Inflammatory macrophage treated with lipopolysaccharide for 4 hours (primary cell): ENCODE measurements at regions not wholly inside any gene's neighbourhood (a gene's known extent, or its start where the extent isn't known, plus 50 kb on each side); places are given as distances from the start of the nearest gene placed in this dataset.
A peak's percentile ranks its signal among the peaks of the same experiment; 100 is the strongest.

Experiments used
- DNase-seq: peaks from one replicate; pipeline ENCODE4 v3.0.0-alpha.2; 2020

DNA sequence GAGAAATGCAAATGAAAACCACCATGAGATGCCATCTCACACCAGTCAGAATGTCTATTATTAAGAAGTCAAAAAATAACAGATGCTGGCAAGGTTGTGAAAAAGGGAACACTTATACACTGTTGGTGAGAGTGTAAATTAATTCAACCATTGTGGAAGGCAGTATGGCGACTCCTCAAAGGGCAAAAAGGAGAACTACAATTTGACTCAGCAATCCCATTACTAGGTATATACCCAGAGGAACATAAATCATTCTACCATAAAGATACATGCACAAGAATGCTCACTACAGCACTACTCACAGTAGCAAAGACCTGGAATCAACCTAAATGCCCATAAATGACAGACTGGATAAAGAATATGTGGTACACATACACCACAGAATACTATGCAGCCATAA, 161.1 kb upstream of the PDGFD start:
- no peak for DNase-seq

- DNase-seq = no peak
Measured at GRCh38 chr11:104324276-104324675, 160.3 kb upstream of the PDGFD start.

DNA sequence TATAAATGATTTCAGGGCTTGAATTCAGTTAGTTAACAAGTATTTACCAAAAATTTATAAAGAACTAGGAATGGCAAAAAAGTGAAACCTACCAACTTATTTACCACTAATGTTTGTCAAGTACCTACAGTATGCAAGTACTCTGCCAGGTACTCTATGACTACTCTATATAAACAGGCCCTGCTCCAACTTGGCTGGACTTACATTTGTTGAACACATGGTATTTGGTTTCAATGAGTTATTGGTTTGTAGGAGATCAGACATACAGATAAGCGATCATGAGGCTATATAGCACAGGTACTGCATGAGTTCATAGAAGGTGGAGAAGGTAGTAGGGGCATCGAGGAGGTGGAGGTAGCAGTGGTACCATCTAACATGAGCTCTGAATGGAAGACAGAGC, 159.9 kb upstream of the PDGFD start:
- DNase-seq = no peak

DNA sequence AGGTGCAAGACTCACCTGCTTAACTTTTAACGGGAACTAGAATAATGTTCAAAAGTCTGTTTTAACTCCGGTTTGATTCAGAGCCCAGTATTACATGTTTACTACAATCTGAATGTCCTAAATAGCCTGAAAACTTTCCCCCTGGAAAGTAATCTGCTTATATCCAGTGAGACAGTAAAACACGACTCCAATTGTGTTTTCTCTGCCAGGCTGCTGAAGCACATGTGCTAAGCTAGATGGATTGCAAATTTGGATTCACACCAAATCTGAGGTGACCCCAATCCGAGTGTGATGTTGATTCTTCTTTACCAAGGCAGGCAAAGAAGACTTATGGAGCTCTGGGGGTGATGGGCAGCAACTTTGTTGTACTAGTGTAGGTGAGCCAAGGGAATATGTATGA, 158.7 kb upstream of the PDGFD start:
- no peak for DNase-seq

DNA sequence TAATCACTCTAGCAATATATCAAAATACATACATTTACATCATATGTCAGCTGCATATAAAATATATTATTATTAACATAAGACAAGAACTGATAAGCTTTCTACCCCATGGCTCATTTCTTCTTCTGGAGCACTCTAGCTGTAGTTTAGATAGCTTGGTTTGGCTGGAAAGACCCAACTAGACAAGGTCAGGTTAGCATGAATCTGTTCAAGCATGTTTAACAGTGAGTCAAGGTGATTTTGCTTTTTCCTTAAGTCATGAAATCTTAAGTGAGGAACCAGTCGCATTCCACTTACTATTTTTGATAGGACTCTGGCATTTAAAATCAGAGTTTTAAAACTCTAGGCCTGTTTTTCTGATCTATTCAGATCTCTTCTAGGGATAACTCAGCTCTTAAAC, 157.0 kb upstream of the PDGFD start:
- DNase-seq = no peak

DNA sequence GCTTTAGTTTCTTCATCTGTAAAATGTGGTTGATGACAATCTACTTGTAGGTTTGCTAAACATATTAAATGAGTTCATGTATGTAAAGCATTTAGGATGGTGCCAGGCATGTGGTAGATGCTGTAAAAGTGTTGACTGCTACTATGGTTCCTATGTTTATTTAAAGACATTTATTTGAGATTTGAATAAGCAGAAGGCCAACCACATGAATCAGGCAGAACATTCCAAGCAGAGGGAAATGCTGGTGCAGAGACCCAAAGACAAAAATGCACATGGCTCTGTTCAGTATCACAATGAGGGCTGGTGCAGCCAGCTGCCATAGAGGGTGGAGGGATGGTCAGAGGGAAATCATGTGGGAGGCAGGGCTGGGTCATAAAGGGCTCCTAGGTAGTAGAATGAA, 156.2 kb upstream of the PDGFD start:
- no peak for DNase-seq

DNA sequence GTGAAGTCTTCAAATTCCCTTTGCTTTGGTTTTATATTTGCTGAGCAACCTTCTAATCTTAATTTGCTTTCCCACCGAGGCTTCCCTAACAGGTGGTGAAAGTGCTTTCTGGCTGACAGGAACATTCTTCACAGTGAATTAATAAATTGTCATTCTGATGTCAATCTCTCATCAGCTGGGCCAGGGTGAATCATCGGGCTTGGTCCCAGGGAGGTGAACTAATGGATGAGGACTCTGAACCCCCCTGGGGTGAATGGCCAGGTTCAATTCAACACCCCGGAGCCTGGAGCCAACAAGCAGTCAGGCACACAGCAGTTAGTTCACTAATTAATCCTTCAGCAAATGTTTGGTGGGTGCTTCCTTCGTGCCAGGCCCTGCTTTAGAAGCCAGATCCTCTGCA, 155.4 kb upstream of the PDGFD start:
- DNase-seq = no peak

GRCh38 chr11:104306862-104307474, 143.0 kb upstream of the PDGFD start:
- no peak for DNase-seq

DNA sequence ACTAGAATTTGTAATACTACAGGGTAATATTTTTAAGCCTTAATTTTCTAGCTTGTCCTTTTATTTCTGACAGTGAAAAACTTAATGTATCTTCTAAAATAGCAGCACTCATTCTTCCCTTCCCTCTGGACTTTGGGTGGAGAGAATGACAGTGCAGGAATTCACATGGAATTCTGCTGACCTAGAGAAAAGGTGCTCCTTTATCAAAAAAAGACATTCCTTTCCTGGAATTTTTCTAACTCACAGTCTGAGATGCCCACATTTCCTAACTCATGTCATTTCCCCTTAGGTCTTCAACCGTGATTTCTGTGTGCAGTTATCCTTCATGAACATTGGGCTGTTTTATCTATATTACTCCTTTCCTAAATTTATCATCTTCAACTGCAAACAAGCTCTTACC, 137.8 kb upstream of the PDGFD start:
- DNase-seq = no peak

GRCh38 chr11:104291646-104292045, 127.7 kb upstream of the PDGFD start:
- no peak for DNase-seq

DNA sequence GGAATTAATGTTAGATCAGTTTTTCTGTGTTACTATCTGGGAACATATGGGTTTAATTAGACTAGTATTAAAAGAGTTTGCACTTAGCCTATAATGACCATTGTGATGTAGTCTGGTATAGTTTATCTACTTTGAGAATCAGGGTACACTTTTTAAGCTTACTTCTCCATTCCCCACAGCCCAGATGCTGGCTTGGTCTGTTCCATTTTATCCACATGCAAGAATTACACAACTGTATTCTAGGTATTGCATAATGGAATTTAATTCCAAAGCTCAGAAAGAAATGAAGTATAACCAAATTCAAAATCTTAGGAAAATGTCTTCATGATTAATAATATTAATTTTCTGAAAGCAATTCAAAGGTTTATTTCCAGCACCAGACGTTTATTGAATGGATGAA, 122.2 kb upstream of the PDGFD start:
- DNase-seq = no peak

DNA sequence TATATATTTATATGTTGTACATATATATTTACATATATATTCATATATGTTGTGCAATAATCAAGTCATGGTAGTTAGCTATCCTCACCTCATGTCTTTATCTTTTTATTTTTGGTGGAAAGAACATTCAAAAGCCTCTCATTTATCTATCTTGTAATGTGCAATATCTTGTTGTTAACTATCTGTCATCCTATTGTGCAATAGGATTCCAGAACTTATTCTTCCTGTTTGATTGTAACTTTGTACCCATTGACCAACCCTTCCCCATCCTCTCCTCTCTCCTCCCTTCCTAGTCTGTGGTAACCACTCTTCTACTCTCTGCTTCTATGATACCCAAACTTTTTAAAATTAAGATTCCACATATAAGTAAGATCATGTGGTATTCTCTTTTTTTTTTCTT, 115.6 kb upstream of the PDGFD start:
- DNase-seq = no peak

- DNase-seq = no peak
Measured at GRCh38 chr11:104275992-104276391, 112.0 kb upstream of the PDGFD start.

- DNase-seq = no peak
Measured at GRCh38 chr11:104260456-104260855, 96.5 kb upstream of the PDGFD start.

- DNase-seq = no peak
Measured at GRCh38 chr11:104259121-104259610, 95.2 kb upstream of the PDGFD start.

GRCh38 chr11:104256525-104256924, 92.6 kb upstream of the PDGFD start:
- DNase-seq = no peak

GRCh38 chr11:104254347-104254746, 90.4 kb upstream of the PDGFD start:
- DNase-seq = peak; percentile 7

DNA sequence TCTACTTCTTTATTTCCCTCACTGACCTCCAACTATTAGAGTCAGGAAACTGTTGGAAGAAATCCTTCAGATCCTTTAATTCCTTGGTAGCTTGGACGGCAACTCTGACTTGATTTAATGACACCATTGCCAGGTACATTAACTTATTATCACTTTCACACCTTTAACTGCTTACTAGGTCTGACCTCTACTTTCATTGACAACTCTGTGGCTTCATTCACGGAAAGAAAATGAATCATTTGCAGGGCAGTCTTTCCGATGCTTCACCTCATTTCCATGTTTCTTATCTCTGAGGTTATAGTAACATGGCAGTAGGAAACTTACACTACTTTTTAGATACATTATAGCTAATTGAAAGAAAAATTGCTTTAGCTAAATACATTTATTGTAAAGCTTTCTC, 82.6 kb upstream of the PDGFD start:
- DNase-seq = no peak

GRCh38 chr11:104238916-104239315, 75.0 kb upstream of the PDGFD start:
- no peak for DNase-seq

GRCh38 chr11:104225047-104225446, 61.1 kb upstream of the PDGFD start:
- DNase-seq = no peak

- no peak for DNase-seq
Measured at GRCh38 chr11:104222464-104222863, 58.5 kb upstream of the PDGFD start.

- no peak for DNase-seq
Measured at GRCh38 chr11:104221455-104221854, 57.5 kb upstream of the PDGFD start.

DNA sequence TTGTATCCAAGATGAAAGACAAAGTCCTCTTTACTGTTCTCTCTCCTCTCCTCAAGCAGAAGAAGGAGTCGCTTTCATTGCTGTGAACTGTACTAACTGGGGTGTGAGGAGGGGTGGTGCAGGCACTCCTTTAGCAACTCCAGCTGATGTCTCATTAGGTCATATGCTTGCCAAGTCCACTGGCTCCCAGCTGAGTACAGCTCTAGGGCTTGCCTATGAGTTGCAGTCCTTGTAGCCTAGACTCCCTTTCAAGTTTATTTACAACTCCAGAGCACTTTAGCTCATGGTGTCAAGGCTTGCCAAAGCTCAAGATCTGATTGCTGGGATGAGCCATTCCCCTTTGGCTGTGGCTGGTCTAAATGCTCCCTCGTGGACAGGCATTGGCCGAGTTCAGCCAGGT, 55.1 kb upstream of the PDGFD start:
- no peak for DNase-seq

GRCh38 chr11:104214517-104214916, 50.6 kb upstream of the PDGFD start:
- no peak for DNase-seq
